ENCODE measurements at regions not wholly inside any gene's neighbourhood (a gene's known extent, or its start where the extent isn't known, plus 50 kb on each side); places are given as distances from the start of the nearest gene placed in this dataset.

GRCh38 chr10:28962768-28963167 is 285.4 kb downstream of the BAMBI start:
- TF ChIP-seq JUNB (IDR thresholded peaks at IDR 0.05; ENCODE audit: unreplicated experiment) = no peak
- no peak for TF ChIP-seq CREB1 (CRISPR knock-in tag; IDR thresholded peaks at IDR 0.05; ENCODE audit: low read depth)
- TF ChIP-seq ZNF114 (CRISPR knock-in tag; IDR thresholded peaks at IDR 0.05) = no peak
- no peak for TF ChIP-seq STAT1 (IDR thresholded peaks at IDR 0.05; ENCODE audit: unreplicated experiment)
- TF ChIP-seq CTCF (conservative IDR thresholded peaks at IDR 0.05; ENCODE audit: low read depth in 2 of 2) = no peak
- TF ChIP-seq ETS1 (IDR thresholded peaks at IDR 0.05) = no peak
- no peak for TF ChIP-seq ZNF462 (CRISPR knock-in tag; IDR thresholded peaks at IDR 0.05)
- TF ChIP-seq ZNF331 (CRISPR knock-in tag; IDR thresholded peaks at IDR 0.05; ENCODE audit: low read depth) = no peak
- TF ChIP-seq POLR2AphosphoS5 (IDR thresholded peaks at IDR 0.05; ENCODE audit: low read depth) = no peak
- no peak for TF ChIP-seq EZH2phosphoT487 (IDR thresholded peaks at IDR 0.05; ENCODE audit: unreplicated experiment)
- no peak for TF ChIP-seq NANOG (IDR thresholded peaks at IDR 0.05; ENCODE audit: borderline replicate concordance)
- no peak for TF ChIP-seq EZH2 (IDR thresholded peaks at IDR 0.05; ENCODE audit: low read depth, unreplicated experiment)
- TF ChIP-seq REST (IDR thresholded peaks at IDR 0.05; ENCODE audit: unreplicated experiment) = no peak
- peaks cover 4% of the 10 kb centered on the region; the same call in 2 of the 3 replicates for H3K4me1 Mint-ChIP-seq
- H3K27ac Mint-ChIP-seq = no peak overlapping the region
- Histone ChIP-seq H3K4me3 (no peak overlapping the region), H3K27ac (ENCODE audit: low read depth) (no peak overlapping the region), H3F3A (replicated peaks; ENCODE audit: low read depth) (no peaks in the 10 kb centered on the region), H3K9me2 (ENCODE audit: insufficient read depth) (no peaks in the 10 kb centered on the region), H3K36me3 (ENCODE audit: insufficient read depth) (no peaks in the 10 kb centered on the region), H4K20me1 (replicated peaks; ENCODE audit: insufficient read depth) (no peaks in the 10 kb centered on the region), H3K4me2 (no peak overlapping the region), H3K79me2 (replicated peaks; ENCODE audit: insufficient read depth) (no peaks in the 10 kb centered on the region), H3K4me1 (ENCODE audit: insufficient read depth) (no peaks in the 10 kb centered on the region), H3K27me3 (ENCODE audit: insufficient read depth) (no peaks in the 10 kb centered on the region), H2AFZ (no peak overlapping the region)
- peaks cover 2% of the 10 kb centered on the region; the same call in 1 of the 3 replicates for H3K36me3 Mint-ChIP-seq (ENCODE audit: low read depth)
- H3K27me3 Mint-ChIP-seq (ENCODE audit: insufficient read depth, low read depth, poor library complexity) = no peaks in the 10 kb centered on the region
- H3K9me3 Mint-ChIP-seq = peaks cover 4% of the 10 kb centered on the region; the same call in 1 of the 3 replicates
- no peak for DNase-seq (ENCODE audit: low spot score)
- no peak overlapping the region for H3K4me3 Mint-ChIP-seq
- ATAC-seq = no peak

Measured in GM23338 (cell line).